Erythroblast (primary cell): ENCODE measurements at regions not wholly inside any gene's neighbourhood (a gene's known extent, or its start where the extent isn't known, plus 50 kb on each side); places are given as distances from the start of the nearest gene placed in this dataset.
"Not testable (repeated sequence)": the region's sequence is repeated elsewhere in the genome, so short reads cannot be mapped to it uniquely, and the experiment has no call there.

Experiments used
- GATA1 ChIP-seq: IDR thresholded peaks from 2 replicates; pipeline ENCODE4 v1.6.1; 2011; ENCODE audit warnings: low read depth, mild to moderate bottlenecking, control low read depth, low read length, moderate library complexity
- POLR2A ChIP-seq: IDR thresholded peaks from 2 replicates; pipeline ENCODE4 v1.6.1; 2011; ENCODE audit warnings: mild to moderate bottlenecking, low read length

- TF ChIP-seq POLR2A, GATA1: not testable (repeated sequence)
Measured at GRCh38 chr2:51779723-51780122, 747.8 kb upstream of the NRXN1 start.
